Activated CD4-positive, alpha-beta T cell treated with anti-CD3 and anti-CD28 coated beads, Interleukin-2, amount 50 U/mL, for 48 hours (primary cell): ENCODE measurements at regions not wholly inside any gene's neighbourhood (a gene's known extent, or its start where the extent isn't known, plus 50 kb on each side); places are given as distances from the start of the nearest gene placed in this dataset.

ENCODE experiments used
- DNase-seq, 2 experiments: peaks; one replicate each; pipeline ENCODE4 v3.0.0-alpha.2; 2020

DNA sequence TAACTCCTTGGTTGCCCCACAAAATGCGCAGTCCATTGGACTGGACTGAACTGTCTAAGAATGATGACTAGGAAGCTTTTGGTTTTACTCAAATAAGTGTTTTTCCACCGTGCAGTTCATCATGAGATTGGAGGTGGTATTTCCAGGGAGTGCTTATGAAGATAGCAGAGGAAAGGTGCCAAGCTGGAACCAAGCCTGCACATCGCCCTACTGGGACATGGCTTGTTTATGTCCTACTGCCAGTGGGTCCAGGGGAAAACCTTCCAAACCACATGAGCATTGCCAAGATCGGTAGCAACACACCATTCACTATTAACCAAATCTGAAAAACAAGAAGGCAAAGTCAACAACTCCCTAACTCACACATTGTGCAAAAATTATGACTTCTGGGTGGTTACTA is 54.7 kb upstream of the DSCAM start:
- DNase-seq = no peak

DNA sequence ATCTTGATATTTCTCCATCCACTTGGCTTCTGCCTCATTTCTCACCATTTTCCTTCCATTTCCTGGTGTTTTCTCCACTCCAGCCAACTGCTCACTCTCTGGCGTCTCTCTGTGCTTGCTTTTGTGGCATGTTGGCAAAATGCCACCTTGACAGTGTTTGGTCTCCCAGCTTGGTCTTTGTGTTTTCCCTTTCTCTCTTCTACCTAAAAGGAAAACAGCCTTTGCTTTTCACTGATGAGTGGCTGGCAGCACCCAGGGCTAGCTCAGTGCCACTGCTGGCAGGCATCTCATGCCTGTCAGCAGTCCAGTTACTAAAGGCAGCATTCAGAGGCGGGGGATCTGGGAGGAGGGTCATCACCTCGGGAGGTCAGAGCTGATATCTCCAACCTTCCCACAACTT is 55.3 kb upstream of the DSCAM start:
- no peak for DNase-seq

DNA sequence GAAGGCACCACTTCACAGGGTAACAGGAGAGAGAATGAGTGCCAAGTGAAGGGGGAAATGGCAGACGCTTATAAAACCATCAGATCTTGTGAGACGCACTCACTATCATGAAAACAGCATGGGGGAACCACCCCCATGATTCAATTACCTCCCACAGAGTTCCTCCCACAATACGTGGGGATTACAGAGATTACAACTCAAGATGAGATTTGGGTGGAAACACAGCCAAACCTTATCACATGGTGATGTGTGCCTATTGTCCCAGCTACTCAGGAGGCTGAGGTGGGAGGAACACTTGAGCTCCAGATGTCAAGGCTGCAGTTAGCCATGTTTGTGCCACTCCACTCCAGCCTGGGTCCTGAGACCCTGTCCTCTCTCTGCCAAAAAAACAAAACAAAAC is 56.0 kb upstream of the DSCAM start:
- DNase-seq = no peak

DNA sequence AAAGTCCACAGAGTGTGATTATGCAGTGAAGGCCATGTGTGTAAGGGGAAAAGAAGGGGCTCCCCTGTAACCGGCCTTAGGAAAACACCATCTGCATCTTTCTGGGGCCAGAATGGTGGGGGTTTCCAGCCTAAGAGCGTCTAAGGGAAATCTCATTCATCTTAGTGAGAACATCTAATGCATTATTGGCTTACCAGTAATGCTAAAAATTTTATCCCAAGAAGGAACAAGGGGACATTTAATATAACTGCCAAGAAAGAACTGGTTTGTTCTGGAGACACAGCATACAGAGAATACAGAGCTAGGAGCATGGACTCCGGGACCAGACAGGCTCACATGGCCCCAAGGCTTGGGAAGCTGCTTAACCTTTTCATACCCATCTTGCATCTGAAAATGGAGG is 58.3 kb upstream of the DSCAM start:
- no peak for DNase-seq

DNA sequence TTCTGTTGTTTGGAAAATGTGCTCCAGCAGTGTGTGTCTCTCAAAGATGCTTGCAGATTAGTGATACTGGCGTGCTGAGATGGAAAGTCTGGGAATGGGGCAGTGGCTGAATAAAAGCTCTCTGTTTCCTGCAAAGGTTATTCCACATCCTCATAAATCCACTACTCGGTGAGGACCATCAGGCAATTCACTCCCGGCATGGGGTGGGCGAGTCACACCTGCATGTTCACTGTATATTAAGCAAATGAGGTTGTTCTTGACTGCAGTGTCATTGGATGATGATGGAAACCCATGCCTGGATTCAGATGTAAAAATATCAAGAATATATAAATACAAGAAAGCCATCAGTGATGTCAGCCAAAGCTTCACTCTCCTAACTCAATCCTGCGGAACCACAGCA is 65.4 kb upstream of the DSCAM start:
- DNase-seq = no peak

DNA sequence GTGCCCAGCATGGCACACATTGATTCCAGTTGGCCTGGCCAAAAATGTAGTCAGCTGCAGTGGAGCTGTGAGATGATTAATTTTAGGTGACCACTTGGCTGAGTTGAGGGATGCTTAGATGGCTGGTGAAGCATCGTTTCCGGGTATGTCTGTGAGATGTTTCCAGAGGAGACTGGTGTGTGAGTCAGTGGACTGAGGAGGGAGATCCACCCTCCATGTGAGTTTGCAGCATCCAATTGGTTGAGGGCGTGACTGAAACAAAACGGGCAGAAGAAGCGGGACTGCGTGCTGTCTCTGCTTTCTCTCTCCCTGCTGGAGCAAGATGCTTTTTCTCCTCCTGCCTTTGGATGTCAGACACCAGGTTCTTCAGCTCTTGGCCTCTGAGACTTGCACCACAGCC is 68.2 kb upstream of the DSCAM start:
- no peak for DNase-seq

DNA sequence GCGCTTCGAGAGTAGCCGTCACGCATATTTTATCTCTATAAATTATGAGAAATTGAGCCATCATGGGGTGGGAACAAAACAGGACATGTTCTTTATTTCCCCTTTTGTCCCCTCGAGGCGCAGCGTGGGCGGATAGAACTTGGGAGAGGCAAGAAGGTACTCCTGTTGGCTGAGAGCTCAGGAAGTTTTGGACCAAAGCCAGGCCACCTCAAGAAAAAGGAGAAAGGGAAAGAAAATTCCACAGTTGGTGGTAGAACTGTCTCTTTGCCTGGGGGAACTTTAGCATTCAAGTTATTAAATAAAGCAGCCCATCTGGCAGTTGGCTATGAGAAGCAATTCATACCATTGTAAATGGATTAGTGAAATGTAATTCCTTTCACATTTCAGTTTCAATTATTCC is 76.4 kb upstream of the DSCAM start:
- DNase-seq = no peak

DNA sequence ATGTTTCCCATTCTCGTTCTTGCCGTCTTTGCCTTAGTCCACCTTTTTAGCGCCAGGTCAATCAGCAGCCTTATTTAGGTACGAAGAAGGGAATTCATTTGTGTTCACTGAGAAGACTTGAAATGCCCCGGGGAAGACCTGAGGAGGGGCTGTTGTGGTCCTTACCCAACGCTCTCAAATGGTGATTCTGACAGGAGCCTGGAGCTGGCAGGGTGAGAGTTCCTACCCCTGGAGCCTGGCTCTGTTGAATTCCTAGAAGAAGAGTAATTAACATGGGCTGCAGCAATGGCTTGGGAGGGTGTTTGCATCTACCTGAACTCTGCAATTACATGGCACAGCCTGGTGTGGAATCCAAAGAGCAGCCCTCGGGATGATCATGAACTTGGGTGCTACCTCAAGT is 76.9 kb upstream of the DSCAM start:
- DNase-seq = no peak

DNA sequence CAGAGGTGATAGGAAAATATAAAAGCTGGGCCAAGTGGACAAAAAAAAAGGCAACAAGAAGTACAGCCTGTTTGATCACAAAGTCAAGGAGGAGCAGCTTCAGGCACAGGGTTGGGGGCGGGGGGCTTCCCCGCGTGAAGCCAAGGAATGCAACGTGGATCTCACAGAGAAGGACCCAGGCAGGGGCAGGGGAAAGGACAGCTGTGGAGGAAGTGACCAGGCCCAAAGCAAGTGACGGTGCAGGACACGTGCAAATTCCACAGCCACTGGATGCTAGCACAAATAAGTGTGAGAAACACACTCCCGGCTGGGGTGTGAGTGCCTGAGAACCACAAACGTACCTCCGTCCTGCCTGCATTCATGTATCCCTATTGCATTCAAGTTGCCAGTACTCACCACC is 77.7 kb upstream of the DSCAM start:
- no peak for DNase-seq

DNA sequence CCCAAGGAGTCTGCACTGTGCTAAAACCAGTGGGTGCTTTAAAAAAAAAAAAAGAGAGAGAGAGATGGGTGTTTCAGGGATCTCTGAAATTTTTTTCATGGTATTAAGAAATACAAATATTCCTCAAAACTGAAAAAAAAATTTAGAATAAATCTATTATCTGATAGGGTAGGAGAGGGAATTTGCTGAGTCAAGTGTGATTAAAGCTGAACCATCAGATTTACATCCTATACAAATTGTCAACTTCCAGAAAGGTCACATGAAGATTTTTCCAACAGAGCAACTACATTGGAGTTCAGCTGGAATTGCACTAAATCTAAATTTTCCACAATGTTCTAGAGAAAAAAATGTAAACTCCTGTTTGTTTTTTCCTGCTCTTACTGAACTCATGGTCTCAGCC is 79.3 kb upstream of the DSCAM start:
- no peak for DNase-seq

DNA sequence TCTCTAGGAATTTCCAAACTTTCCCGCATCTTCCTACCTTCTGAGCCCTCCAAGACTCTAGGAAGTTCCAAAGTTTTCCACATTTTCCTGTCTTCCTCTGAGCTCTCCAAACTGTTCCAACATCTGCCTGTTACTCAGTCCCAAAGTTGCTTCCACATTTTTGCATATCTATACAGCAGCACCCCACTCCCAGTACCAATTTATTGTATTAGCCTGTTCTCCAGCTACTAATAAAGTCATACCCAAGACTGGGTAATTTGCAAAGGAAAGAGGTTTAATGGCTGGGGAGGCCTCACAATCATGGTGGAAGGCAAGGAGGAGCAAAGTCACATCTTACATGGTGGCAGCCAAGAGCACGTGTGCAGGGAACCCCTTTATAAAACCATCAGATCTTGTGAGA is 82.9 kb upstream of the DSCAM start:
- no peak for DNase-seq

DNA sequence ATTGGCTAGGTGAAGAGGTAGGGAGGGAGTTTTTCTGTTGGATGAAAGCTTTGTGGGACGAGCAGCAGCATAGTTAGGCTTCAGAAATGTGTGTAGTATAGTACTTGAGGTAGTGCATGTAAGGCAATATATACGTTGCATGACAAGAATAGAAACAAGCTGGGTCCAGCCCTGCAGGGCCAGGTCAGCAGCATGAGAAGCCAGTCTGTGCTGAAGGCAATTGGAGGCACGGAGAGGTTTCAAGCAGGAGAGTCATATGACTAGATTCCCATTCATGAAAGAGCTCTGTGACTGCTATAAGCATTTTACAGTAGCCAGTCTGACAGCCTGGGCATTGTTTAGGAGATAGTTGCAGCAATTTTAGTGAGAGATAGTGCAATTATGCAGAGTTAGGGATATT is 84.2 kb upstream of the DSCAM start:
- DNase-seq = no peak

DNA sequence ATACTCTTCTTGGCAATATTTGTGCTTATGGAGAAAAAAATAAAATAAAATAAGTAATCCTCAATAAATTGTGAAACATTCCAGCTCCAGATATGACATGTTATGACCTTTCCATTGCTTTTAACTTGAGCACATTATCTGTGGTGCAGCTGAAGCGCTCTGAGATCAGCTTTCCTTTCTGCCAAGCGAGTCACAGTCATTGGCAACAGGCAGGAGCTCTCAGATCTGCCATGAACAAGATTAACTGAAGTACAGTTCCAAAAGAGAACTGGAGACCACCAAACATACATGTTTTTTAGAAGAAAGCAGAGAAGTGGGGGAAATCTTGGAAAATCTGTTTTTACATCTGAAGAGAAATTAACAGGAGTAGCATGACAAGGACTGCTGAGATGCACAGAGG is 89.2 kb upstream of the DSCAM start:
- no peak for DNase-seq

DNA sequence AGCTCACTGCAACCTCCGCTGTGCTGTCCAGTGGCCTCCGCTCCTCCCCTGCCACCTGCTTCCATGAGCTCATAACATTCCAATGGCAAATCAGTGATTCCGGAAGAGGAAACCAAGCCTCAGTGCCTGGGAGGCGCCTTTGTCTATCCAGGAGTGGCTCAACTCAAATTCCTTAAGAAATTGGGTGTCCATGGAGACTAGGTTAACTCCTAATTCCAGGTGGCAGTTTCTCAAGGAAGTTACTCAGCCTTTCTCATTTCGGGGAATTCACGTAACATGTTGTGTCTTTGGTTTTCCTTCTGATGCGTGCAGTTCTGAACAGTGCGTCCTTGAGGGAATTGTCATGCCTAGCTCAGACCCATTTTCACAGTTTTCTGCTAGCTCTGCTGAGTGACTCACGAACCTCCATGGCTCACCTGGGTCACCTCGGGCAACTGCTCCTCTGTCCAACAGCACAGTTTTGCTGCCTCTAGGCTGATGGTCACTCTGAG is 89.9 kb upstream of the DSCAM start:
- no peak for DNase-seq

DNA sequence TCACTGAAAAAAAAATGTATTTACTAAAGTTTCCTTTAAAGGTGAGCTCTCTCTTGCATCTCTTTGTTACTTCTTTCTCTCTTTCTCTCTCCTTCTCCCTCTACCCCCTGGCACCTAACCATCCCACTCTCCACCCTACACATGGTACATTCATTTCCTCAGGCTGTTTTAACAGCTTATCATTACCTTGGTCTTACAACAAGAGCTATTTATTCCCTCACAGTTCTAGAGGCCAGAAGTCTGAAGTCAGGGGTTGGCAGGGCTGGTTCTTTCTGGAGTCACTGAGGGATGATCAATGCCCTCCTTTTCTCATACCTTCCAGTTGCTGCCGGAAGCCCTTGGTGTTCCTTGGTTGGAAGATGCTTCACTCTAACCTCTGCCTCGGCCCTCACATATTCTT is 91.1 kb upstream of the DSCAM start:
- no peak for DNase-seq

DNA sequence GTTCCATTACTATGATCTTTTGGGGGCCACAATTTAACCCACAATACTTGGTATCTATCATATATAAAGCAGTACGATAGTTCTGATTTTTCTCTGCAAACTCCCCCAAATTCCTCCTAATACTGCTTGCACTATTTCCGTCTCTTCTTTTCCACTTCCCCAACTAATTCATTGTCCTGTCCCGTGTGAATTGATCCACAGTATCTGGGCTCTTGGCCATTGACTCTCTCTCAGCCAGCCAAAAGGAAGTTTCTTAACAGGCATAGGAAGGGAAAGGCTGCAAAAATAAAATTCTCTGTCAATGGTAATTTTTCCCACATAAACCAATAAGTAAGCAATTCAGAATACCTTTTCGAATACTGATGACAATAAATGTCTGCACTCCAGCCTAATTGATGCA is 91.7 kb upstream of the DSCAM start:
- DNase-seq = no peak

DNA sequence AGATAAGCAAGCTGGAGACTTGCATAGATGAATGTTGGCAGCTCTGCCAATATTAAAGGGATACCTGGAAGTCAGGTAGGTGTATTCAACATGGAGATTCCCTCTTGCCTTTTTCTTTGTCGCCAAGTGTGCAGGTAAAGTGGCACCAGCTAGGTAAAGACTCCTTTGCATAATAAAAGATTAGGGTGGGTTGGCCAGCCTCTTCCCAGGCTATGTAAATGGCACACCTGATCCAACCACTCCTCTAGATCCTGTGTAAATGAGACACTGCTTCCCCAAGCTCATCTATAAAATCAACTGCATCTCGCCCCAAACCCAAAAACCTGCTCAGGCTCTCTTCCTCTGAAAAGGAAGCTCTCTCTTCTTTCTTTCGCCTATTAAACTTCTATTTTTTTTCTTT is 100.8 kb upstream of the DSCAM start:
- no peak for DNase-seq

DNA sequence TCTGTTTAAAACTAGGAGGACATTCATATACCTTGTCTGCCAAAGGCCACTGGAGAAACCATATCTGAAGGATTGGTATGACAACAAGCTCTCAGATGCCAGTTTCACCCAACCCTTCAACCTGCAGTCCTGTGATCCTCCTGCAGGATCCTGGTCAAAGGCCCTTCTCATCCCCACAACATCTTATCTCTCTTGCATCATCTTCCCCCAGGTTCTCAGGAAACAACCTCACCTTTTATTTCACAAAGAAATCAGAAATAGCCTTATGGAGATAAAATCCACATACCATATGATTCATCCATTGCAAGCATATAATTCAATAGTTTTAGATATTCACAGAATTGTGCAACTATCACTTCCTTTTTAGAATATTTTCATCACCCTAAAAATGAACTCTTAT is 104.0 kb upstream of the DSCAM start:
- no peak for DNase-seq

DNA sequence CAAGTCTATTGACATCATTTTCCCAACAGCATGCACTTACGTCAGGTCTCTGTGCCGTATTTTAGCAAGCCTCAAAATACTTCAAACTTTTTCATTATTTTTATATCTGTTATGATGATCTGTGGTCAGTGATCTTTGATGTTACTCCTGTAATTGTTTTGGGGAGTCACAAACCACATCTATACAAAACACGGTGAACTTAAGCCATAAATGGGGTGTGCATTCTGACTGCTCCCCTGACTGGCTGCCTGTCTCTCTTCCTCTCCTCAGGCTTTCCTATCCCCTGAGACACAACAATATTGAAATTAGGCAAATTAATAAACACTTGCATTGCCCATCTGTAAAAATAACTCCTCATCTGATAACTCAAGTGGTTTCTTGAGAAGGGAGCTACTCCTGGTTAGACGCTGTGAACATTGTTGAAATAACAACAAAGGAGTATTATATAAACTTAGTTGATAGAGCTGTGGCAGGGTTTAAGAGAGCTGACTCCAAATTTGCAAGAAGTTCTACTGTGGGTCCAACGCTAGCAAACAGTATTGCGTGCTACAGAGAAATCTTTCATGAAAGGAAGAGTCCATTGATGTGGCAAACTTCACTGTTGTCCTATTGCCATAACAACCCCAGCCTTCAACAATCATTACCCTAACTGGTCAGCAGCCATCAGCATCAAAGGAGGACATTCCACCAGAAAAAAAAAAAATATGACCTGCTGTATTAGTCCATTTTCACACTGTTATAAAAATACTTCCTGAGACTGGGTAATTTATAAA is 105.8 kb upstream of the DSCAM start:
- DNase-seq = no peak

DNA sequence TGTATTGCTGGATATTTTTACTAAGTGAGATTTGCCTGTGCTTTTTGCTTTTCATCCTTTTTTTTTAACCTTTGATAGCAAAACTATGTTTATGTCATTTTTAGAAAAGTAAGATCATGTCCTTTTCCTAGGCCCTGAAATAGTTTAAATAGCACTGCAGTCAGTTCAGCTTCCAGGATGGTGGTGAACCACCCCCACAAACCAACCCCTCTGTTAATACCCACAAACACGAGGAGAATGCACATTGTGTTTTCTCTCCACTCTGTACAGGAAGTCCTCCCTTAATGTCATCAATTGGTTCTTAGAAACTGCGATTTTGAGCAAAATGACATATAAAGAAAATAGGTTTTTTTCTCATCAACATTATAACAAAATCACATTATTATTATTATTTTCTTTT is 117.7 kb upstream of the DSCAM start:
- no peak for DNase-seq

DNA sequence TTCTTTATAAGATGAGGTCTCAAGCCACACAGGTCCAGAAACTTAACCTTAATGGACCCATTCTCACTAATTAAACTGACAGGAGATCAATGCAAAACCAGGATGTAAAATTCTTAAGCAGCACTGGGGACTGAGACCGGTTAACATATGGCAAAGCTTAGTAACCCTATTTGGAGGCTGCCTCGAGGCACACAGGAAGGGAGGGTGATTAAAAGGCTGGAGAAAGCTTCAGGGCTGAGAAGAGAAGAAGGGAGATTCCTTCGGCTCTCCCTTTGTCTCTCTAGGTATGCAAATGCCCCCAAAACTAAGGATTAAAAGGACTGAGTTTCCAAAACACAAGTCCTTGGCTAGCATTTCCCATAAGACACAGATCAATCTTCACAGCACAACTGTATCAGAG is 120.8 kb upstream of the DSCAM start:
- DNase-seq = no peak

DNA sequence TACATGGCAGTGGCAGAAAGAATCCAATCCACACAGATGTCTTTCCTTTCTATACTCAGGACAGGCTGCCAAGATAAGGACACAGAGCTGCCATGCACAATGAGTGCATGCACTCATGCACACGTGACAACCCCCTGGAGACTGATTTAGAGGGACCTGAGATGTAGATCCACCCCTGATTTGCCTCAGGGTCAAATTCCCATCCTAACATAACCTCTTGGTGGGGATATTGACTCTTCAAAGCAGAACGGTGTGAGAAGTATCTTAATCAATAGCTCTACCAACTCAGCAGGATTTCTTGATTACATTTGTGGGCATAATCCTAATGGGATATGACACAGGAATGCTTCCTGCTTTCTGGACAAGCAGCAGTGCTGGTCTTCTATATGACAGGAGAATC is 125.2 kb upstream of the DSCAM start:
- no peak for DNase-seq

DNA sequence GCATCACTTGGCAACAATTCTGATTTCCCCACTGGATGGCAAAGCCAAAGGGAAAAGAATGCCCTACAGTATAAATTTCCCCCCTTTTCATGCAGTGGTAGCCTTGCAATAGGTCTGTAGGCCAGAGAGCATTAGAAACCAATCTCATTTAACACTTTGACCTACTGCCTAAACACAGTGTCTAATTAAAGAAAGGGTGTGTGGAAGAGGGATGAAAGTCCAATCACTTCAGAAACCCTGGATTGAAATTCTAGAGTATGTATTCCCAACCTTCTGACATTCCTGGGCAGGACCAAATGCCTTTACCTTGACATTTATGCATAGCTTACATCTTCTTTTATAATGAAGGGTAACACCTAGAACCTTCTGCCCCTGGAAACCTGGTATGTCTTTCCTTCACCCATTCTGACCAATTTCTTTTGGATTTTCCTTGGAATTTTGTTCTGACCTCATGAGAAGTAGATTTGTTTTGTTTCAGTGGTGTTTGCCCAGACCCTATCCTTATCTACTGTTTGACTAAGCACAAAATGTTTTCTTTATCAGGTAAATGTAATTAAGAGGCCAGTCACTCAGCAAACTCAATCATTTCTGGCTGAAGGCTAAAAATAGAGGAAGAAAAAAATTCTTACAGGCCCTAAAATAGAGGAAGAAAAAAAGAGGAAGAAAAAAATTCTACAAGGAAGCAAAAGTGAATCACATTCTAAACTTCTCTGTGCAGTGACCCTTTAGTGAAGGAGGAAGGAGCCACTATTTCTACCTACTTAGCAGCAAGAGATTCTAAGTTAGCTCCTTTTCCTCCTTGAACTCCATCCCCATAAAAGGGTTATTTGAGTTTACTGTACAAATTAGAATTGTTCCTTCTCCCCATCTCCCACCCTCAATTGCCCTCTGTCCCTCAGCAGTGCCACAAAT is 129.5 kb upstream of the DSCAM start:
- no peak for DNase-seq

DNA sequence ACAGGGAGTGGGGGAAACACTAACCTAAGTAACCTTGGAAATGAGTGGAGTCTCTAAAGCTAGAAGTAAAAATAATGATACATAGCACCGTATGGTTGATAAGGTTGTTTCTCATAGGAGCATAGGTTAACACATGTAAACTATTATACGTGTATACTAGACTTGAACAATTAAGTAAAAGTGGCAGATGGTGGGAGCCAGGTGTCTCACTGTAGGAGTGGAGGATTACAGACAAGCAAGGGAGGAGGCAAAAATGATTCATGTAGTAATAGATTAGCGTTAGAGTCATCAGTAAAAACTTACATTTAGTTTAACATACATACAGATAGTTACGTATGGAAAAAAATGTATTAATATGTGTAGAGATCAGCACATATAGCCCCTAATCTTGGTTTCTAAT is 138.4 kb upstream of the DSCAM start:
- DNase-seq = no peak
